Lower leg skin (tissue), 3 donors: ENCODE measurements at regions not wholly inside any gene's neighbourhood (a gene's known extent, or its start where the extent isn't known, plus 50 kb on each side); places are given as distances from the start of the nearest gene placed in this dataset.

Experiments used
- POLR2A ChIP-seq, 2 donors: fragments of 450-650 bp; IDR thresholded peaks; one replicate each; pipeline ENCODE4 v1.6.1; 2016 to 2017; ENCODE audit warnings: antibody characterized with exemption in 2 of 2, mild to moderate bottlenecking in 1 of 2, moderate library complexity in 1 of 2
- TF ChIP-seq, protein P1 (sequence below), 3 donors: fragments of 450-650 bp; IDR thresholded peaks; one replicate each; pipeline ENCODE4 v1.5.1; 2016; ENCODE audit warnings: antibody characterized with exemption in 3 of 3, mild to moderate bottlenecking in 3 of 3, moderate library complexity in 2 of 3

DNA sequence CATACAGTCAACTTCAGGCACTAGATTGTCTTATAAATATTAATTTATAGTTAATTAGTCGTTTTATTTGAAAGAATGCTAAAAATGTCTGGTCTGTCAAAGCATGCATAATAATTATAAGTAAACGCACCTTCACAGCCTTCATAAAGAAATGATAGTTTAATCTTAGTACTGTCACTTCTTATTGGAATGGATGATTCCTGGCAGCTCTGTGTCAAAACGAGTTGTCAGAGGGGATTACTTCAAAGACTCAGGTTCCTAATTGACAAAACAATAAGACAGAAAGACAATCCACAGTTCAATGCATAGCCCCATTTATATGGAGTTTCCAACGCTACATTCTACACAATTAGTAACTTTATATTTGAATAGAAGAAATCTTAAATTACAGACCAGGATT lies 461.3 kb upstream of the TECRL start:
- TF ChIP-seq, protein P1, sequence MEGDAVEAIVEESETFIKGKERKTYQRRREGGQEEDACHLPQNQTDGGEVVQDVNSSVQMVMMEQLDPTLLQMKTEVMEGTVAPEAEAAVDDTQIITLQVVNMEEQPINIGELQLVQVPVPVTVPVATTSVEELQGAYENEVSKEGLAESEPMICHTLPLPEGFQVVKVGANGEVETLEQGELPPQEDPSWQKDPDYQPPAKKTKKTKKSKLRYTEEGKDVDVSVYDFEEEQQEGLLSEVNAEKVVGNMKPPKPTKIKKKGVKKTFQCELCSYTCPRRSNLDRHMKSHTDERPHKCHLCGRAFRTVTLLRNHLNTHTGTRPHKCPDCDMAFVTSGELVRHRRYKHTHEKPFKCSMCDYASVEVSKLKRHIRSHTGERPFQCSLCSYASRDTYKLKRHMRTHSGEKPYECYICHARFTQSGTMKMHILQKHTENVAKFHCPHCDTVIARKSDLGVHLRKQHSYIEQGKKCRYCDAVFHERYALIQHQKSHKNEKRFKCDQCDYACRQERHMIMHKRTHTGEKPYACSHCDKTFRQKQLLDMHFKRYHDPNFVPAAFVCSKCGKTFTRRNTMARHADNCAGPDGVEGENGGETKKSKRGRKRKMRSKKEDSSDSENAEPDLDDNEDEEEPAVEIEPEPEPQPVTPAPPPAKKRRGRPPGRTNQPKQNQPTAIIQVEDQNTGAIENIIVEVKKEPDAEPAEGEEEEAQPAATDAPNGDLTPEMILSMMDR (IDR thresholded peaks at IDR 0.05) = no peak
- TF ChIP-seq POLR2A (IDR thresholded peaks at IDR 0.05) = no peak
